ENCODE measurements at regions not wholly inside any gene's neighbourhood (a gene's known extent, or its start where the extent isn't known, plus 50 kb on each side); places are given as distances from the start of the nearest gene placed in this dataset.
"Not testable (repeated sequence)": the region's sequence is repeated elsewhere in the genome, so short reads cannot be mapped to it uniquely, and the experiment has no call there.

DNA sequence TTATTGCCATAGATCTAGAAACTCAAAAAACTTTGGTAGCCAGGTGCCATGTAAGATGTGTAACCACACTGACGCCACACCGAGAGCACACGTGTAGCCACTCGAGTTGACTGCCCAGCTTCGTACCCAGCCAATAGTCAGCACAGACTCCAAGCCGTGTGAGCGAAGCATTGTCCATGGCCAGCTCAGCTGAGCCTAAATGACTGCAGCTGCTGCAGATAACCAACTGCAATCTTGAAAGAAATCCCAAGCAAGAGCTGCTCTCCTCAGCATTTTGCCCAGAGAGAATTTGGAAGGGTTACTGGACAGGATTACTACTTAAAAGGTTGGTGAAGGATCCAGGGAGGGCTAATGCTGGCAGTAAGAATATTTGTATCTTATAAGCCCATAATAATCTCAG, 193.0 kb upstream of the THRB start:
- DNase-seq = no peak

- no peak for DNase-seq
These were observed 193.9 kb upstream of the THRB start for GRCh38 chr3:24688446-24689148.

DNA sequence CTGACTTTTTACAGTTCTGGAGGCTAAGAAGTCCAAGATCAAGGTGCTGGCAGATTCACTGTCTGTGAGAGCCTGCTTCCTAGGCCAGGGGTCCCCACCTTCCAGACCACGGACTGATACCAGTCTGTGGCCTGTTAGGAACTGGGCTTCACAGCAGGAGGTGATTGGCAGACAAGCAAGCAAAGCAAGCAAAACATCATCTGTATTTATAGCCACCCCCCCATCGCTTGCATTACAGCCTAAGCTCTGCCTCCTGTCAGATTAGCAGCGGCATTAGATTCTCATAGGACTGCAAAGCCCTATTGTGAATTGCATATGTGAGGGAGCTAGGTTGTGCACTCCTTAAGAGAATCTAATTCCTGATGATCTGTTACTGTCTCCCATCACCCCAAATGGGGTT, 194.7 kb upstream of the THRB start:
- DNase-seq = no peak

GRCh38 chr3:24690777-24691176, 196.1 kb upstream of the THRB start:
- DNase-seq = no peak

DNA sequence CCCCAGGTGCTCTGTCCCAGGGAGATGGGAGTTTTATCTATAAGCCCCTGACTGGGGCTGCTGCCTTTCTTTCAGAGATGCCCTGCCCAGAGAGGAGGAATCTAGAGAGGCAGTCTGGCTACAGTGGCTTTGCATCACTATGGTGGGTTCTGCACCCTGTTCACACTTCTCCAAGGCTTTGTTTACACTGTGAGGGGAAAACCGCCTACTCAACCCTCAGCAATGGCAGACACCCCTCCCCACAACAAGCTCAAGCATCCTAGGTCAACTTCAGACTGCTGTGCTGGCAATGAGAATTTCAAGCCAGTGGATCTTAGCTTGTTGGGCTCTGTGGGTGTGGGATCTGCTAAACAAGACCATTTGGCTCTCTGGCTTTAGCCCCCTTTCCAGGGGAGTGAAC, 204.4 kb upstream of the THRB start:
- DNase-seq = not testable (repeated sequence)

- DNase-seq = no peak
These were observed 209.8 kb upstream of the THRB start for GRCh38 chr3:24704496-24704895.

GRCh38 chr3:24707936-24708335, 213.3 kb upstream of the THRB start:
- no peak for DNase-seq

DNA sequence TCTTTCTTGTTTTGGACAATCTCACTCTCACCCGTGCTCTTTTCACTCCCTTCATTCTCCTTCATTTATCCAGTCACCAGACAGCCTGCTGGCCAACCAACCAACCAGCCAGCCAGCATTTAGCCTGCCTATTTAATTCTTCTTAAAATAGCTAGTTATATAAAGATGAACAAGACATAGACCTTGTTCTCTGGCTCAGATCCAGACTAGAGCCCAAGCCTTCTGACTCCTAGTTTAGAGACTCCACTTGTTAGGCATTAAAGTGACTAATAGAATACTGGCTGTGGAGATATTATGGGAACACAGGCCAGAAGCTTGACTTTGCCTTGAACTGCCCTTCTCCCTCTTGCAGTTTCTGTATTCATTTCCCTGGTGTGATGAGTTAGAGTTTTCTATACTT, 215.3 kb upstream of the THRB start:
- no peak for DNase-seq

DNA sequence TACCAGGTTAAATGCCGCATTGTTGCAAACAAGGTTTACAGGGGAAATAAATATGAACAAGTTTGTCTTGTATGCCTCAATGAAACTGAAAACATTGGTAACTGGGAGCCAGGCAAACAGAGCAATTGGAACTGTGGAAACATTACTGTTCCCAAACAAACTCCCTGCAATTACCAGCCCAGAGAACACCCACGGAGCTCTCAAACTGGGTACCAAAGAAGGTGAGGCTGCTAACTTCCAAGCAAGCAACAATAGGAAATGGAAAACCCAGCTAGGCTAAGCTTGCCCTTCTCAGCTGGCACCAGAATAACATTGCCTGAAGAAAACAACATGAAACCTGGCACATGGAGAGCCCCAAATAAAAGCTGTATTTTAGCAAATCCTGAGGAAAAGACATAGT, 218.9 kb upstream of the THRB start:
- DNase-seq = no peak

GRCh38 chr3:24714436-24714835, 219.8 kb upstream of the THRB start:
- no peak for DNase-seq

DNA sequence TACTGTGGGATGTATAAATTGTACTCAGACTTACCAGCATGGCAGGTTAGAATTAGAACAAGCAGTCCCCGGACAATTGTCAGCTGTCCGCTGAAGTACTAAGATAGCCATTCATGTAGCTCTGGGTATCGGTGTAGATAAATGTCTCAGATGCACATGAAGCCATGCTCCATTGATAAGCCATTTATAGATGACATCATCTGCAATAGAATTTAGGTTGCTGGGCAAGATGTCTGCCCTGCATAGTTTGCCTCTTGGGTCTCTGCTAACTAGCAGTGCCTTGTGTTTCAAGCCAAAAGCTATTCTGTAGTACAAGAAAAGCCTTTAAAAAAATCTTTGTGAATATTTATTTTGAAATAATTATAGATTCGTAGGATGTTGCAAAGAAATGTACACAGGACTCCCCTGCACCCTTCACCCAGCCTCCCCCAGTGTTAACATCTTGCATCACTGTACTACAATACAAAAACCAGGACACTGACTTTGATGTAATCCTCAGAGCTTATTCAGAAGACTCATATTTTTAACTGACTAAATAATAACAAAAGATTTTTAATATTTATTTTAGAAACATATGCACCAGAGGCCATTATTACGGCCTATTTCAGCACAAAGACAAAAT, 220.6 kb upstream of the THRB start:
- DNase-seq = no peak

DNA sequence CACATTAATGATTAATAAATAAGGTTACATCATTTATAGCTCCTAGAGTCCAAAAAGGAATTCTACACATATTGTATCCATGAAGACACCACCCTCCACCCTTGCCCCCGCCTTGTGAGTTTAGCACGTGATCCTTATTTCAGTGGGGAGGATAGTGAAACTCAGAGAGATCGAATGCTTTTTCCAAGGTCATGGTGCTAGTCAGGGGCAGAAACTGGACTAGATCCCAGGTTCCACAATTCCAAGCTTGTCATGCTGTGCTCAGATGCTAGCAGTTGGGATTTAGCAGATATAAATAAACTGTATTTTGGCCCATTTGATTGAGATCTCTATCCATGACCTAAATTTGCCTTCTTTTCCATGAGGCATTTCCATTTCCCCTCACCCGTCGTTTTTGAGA, 227.4 kb upstream of the THRB start:
- DNase-seq = no peak

- DNase-seq = no peak
These were observed 231.0 kb upstream of the THRB start for GRCh38 chr3:24725514-24726255.

GRCh38 chr3:24726423-24726822, 231.8 kb upstream of the THRB start:
- DNase-seq = no peak

GRCh38 chr3:24730173-24730572, 235.5 kb upstream of the THRB start:
- DNase-seq = no peak

GRCh38 chr3:24734019-24734418, 239.4 kb upstream of the THRB start:
- no peak for DNase-seq

GRCh38 chr3:24736701-24737100, 242.1 kb upstream of the THRB start:
- no peak for DNase-seq

- DNase-seq = no peak
These were observed 245.7 kb upstream of the THRB start for GRCh38 chr3:24740326-24740725.

- no peak for DNase-seq
These were observed 246.9 kb upstream of the THRB start for GRCh38 chr3:24741506-24741905.

DNA sequence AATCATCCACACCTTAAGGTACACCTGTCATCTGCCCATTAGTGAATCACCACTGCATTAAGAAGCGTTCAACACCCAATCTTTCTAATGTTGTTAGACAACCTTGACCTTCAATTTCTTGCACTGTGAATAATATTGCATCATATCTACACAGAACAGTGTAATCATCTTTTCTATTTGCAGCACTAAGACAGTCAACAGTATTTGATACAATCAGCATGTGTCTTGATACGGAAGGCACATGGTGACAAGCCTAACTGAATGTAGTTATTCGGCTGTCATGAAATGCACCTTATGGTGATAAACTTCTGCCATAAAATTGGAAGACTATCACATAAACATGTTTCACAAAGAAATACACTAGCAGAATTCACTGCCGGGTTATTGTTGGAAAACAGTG, 253.9 kb upstream of the THRB start:
- DNase-seq = no peak

DNA sequence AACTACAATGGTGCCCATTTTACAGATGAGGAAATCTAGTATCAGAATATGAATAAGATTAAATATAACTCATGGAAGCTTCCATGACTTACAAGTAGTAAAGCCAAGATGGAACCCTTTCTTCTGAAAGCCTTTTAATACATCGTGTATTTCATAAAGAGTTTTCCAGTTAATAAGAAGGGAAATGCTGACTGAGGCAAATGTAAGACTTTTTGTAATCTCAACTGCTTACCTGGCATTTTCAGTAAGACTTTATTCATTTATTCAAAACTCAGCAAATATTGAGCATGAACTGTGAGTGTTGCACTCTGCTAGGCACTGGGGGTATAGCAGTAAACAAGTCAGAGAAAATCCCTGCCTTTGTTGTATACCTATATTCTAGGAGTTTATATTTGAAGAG, 256.4 kb upstream of the THRB start:
- DNase-seq = no peak

- no peak for DNase-seq
These were observed 261.6 kb upstream of the THRB start for GRCh38 chr3:24756101-24756888.

- DNase-seq = no peak
These were observed 268.7 kb upstream of the THRB start for GRCh38 chr3:24763393-24763792.
